Loucy (cell line): ENCODE measurements at regions not wholly inside any gene's neighbourhood (a gene's known extent, or its start where the extent isn't known, plus 50 kb on each side); places are given as distances from the start of the nearest gene placed in this dataset.
A peak's percentile ranks its signal among the peaks of the same experiment; 100 is the strongest.

Source experiments
- H2AFZ ChIP-seq: fragments of 200-600 bp; sonication (generic); 2 replicates; pipeline ENCODE4 v1.6.0; 2016; ENCODE audit warnings: antibody characterized with exemption, mild to moderate bottlenecking, low read length, moderate library complexity
- H3F3A ChIP-seq: fragments of 200-600 bp; 2 replicates; pipeline ENCODE4 v1.6.0; 2016; ENCODE audit warnings: antibody characterized with exemption, low read depth, mild to moderate bottlenecking
- H3K27me3 ChIP-seq: fragments of 200-600 bp; sonication (generic); 2 replicates; pipeline ENCODE4 v1.6.1; 2014; ENCODE audit warnings: low read length, mild to moderate bottlenecking; ENCODE audit not compliant: insufficient read depth, poor library complexity, severe bottlenecking
- H3K36me3 ChIP-seq: fragments of 200-600 bp; sonication (generic); 2 replicates; pipeline ENCODE4 v1.6.1; 2016; ENCODE audit warnings: low read length; ENCODE audit not compliant: insufficient read depth
- H3K4me1 ChIP-seq: fragments of 200-600 bp; sonication (generic); 2 replicates; pipeline ENCODE4 v1.5.1; 2014; ENCODE audit warnings: low read length, mild to moderate bottlenecking; ENCODE audit not compliant: insufficient read depth, poor library complexity, severe bottlenecking
- H3K4me2 ChIP-seq: fragments of 200-600 bp; sonication (generic); 2 replicates; pipeline ENCODE4 v1.6.0; 2014; ENCODE audit warnings: antibody characterized with exemption, low read length, low read depth, mild to moderate bottlenecking; ENCODE audit not compliant: poor library complexity, severe bottlenecking
- H3K4me3 ChIP-seq: fragments of 200-600 bp; sonication (generic); 2 replicates; pipeline ENCODE4 v1.5.1; 2014; ENCODE audit warnings: low read length, mild to moderate bottlenecking, mixed read lengths; ENCODE audit not compliant: poor library complexity, severe bottlenecking
- H3K79me2 ChIP-seq: fragments of 200-600 bp; sonication (generic); 2 replicates; pipeline ENCODE4 v1.6.1; 2014; ENCODE audit warnings: low read length; ENCODE audit not compliant: insufficient read depth
- H3K9ac ChIP-seq: fragments of 200-600 bp; sonication (generic); 2 replicates; pipeline ENCODE4 v1.6.0; 2014; ENCODE audit warnings: mild to moderate bottlenecking, low read depth, low read length, moderate library complexity; ENCODE audit not compliant: poor library complexity, severe bottlenecking
- H3K9me2 ChIP-seq: fragments of 200-600 bp; sonication (generic); replicated peaks from 2 replicates; pipeline ENCODE4 v1.6.1; 2016; ENCODE audit warnings: low read depth, low read length, mixed read lengths
- H3K9me3 ChIP-seq: fragments of 200-600 bp; sonication (generic); 2 replicates; pipeline ENCODE4 v1.6.1; 2014; ENCODE audit warnings: mild to moderate bottlenecking, antibody characterized with exemption, low read length, low read depth; ENCODE audit not compliant: insufficient read depth
- H4K20me1 ChIP-seq: fragments of 200-600 bp; sonication (generic); 2 replicates; pipeline ENCODE4 v1.6.0; 2014; ENCODE audit warnings: antibody characterized with exemption, low read length, mild to moderate bottlenecking; ENCODE audit not compliant: insufficient read depth, poor library complexity, severe bottlenecking
- EZH2phosphoT487 ChIP-seq: fragments of 200-600 bp; IDR thresholded peaks from 2 replicates; pipeline ENCODE4 v1.6.1; 2018; ENCODE audit warnings: antibody characterized with exemption, mild to moderate bottlenecking, moderate library complexity, borderline replicate concordance
- TF ChIP-seq, protein P1 (sequence below): fragments of 200-600 bp; sonication (generic); conservative IDR thresholded peaks from 2 replicates; pipeline ENCODE4 v1.5.1; 2014; ENCODE audit warnings: mild to moderate bottlenecking, antibody characterized with exemption, low read length

DNA sequence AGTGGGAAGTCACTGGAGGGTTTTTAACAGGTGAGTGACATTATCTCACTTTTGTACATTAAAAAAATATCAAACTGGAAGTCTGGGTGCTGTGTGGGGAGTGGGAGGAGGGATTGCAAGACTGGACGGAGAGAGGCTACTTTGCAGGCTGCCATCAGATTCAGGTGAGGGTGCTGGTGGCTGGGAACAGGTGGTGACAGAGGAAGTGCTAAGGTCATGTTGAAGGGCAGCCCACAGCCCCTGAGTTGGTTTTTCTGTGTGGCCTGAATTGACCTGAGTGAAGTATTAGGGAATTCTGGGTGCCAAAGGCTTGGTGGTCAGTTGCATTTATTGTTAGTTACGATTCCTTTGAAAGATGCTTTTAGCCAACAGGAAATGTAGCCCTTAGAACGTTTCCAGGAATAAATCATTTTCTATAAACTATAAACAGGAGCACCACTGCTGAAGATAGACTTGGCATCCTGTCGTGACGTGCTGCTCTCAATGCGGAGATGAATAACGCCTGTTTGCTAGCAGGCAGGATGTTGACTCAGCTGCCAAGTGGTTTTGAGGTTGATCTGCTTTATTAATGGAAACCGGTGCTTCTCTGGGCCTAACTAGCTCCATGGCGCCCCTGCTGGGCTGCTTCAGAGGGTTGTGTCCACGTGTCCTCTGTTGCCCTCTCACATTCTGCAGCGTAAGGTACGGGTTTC, 707.5 kb upstream of the TMEM132C start:
- Histone ChIP-seq H3K79me2 (no peaks in the 10 kb centered on the region), H3K4me3 (peak overlapping the region; percentile 61), H3K9me2 (no peaks in the 10 kb centered on the region), H3K36me3 (no peaks in the 10 kb centered on the region), H3K9ac (peak overlapping the region; percentile 62), H3K9me3 (peaks cover 3% of the 10 kb centered on the region; the same call in 1 of the 2 replicates), H3K4me2 (peak overlapping the region; percentile 85), H3K27me3 (no peaks in the 10 kb centered on the region), H2AFZ (peak overlapping the region; percentile 94), H4K20me1 (no peaks in the 10 kb centered on the region), H3F3A (no peaks in the 10 kb centered on the region), H3K4me1 (peaks cover 28% of the 10 kb centered on the region)
- TF ChIP-seq, protein P1, sequence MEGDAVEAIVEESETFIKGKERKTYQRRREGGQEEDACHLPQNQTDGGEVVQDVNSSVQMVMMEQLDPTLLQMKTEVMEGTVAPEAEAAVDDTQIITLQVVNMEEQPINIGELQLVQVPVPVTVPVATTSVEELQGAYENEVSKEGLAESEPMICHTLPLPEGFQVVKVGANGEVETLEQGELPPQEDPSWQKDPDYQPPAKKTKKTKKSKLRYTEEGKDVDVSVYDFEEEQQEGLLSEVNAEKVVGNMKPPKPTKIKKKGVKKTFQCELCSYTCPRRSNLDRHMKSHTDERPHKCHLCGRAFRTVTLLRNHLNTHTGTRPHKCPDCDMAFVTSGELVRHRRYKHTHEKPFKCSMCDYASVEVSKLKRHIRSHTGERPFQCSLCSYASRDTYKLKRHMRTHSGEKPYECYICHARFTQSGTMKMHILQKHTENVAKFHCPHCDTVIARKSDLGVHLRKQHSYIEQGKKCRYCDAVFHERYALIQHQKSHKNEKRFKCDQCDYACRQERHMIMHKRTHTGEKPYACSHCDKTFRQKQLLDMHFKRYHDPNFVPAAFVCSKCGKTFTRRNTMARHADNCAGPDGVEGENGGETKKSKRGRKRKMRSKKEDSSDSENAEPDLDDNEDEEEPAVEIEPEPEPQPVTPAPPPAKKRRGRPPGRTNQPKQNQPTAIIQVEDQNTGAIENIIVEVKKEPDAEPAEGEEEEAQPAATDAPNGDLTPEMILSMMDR = peak; percentile 75
- no peak for TF ChIP-seq EZH2phosphoT487

DNA sequence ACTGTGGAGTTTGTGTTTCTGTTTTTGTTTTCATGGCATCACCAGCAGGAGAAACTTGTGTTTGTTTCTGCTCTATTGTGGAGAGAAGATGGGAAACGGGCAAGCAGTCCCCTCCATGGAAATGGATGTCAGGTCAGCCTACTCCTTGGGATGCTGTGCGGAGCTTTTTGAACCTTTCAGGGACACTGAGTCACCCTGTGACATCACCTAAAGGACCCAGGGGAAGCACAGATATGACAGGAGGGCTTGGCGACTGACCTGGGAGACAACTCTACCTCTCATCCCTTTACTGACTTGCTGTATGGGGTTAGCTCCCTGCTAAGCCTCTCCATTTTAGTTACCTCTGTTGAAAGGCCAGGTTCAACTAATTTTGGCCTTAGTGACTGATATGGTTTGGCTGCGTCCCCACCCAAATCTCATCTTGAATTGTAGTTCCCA, 706.9 kb upstream of the TMEM132C start:
- Histone ChIP-seq H2AFZ (peak overlapping the region; percentile 94), H3K4me3 (peak overlapping the region; percentile 43), H3K9me2 (no peaks in the 10 kb centered on the region), H3K4me2 (peak overlapping the region; percentile 85), H3K36me3 (no peaks in the 10 kb centered on the region), H3K9ac (no peak overlapping the region), H3K4me1 (peaks cover 26% of the 10 kb centered on the region), H3K27me3 (no peaks in the 10 kb centered on the region), H3K79me2 (no peaks in the 10 kb centered on the region), H3F3A (no peaks in the 10 kb centered on the region), H3K9me3 (peaks cover 3% of the 10 kb centered on the region; the same call in 1 of the 2 replicates), H4K20me1 (no peaks in the 10 kb centered on the region)
- TF ChIP-seq, protein P1 = no peak
- TF ChIP-seq EZH2phosphoT487 = no peak

DNA sequence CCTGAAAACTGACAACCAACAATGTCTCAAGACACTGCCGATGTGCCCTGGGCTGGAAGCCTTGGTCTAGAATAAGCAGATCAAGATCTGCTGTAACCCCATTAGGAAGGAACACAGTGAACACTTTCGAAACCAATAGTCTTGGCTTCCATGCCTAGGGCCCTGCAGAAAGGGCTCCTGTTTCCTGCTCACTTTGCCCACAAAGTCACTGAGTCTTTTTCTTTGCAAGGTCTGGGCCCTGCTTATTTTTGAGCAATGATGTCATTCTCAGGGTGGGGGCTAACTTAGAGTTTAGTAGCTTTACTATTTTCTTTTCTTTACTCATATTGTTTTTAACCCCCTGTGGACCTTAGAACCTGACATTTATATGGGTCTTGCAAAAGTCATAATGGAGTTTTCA, 704.2 kb upstream of the TMEM132C start:
- Histone ChIP-seq H3K4me2 (no peak overlapping the region), H3F3A (no peaks in the 10 kb centered on the region), H3K9me3 (peaks cover 3% of the 10 kb centered on the region; the same call in 1 of the 2 replicates), H3K9ac (no peak overlapping the region), H3K27me3 (no peaks in the 10 kb centered on the region), H3K79me2 (no peaks in the 10 kb centered on the region), H4K20me1 (no peaks in the 10 kb centered on the region), H3K36me3 (no peaks in the 10 kb centered on the region), H3K4me3 (no peak overlapping the region), H3K4me1 (peaks cover 22% of the 10 kb centered on the region), H3K9me2 (no peaks in the 10 kb centered on the region), H2AFZ (no peak overlapping the region)
- TF ChIP-seq, protein P1 = no peak
- no peak for TF ChIP-seq EZH2phosphoT487
